Neural crest cell (in vitro differentiated cells): ENCODE measurements at regions not wholly inside any gene's neighbourhood (a gene's known extent, or its start where the extent isn't known, plus 50 kb on each side); places are given as distances from the start of the nearest gene placed in this dataset.
A peak's percentile ranks its signal among the peaks of the same experiment; 100 is the strongest.

Experiments used
- DNase-seq: peaks from one replicate; pipeline ENCODE4 v3.0.0; 2021; ENCODE audit warnings: low read depth, mixed read lengths, low spot score
- H3K27ac Mint-ChIP-seq: one replicate; pipeline ENCODE4 v1.8.0; 2021; ENCODE audit warnings: mild to moderate bottlenecking, mixed read lengths; ENCODE audit not compliant: unreplicated experiment
- H3K27me3 Mint-ChIP-seq: 2 replicates; pipeline ENCODE4 v1.8.0; 2021; ENCODE audit warnings: low read depth, mild to moderate bottlenecking, mixed read lengths
- H3K36me3 Mint-ChIP-seq: 2 replicates; pipeline ENCODE4 v1.8.0; 2021; ENCODE audit warnings: low read depth, mild to moderate bottlenecking, mixed read lengths
- H3K4me1 Mint-ChIP-seq: 2 replicates; pipeline ENCODE4 v1.8.0; 2021; ENCODE audit warnings: mixed read lengths
- H3K4me3 Mint-ChIP-seq: one replicate; pipeline ENCODE4 v1.8.0; 2021; ENCODE audit warnings: mild to moderate bottlenecking, mixed read lengths
- H3K9me3 Mint-ChIP-seq: 2 replicates; pipeline ENCODE4 v1.8.0; 2021; ENCODE audit warnings: mixed read lengths
- TF ChIP-seq, protein P1 (sequence below): fragments of 200-600 bp; sonication (generic); conservative IDR thresholded peaks from 2 replicates; pipeline ENCODE4 v1.5.0; 2021; ENCODE audit warnings: antibody characterized with exemption, mild to moderate bottlenecking

DNA sequence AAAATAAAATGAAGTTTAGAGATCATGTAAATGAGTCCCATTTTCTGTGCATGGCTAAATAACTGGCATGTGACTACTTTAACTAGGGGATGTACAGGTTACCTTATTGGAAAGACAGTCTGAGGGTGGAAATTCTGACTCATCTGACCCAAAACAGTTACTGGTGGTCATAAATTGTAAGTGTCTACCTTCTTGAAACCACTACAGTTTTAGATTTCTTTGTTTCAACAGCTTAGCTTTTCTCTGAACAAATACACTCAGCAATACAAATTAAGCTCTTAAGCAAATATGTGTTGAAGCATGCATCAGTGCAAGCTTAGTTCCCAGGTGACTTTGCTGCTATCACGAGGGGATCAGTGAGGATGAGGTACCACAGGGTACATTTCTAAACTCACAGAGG lies 60.7 kb upstream of the PGM2 start:
- Mint-ChIP-seq H3K36me3 (no peaks in the 10 kb centered on the region), H3K4me3 (no peak overlapping the region), H3K27ac (no peak overlapping the region), H3K4me1 (peaks cover 19% of the 10 kb centered on the region), H3K9me3 (peaks cover 9% of the 10 kb centered on the region), H3K27me3 (no peaks in the 10 kb centered on the region)
- TF ChIP-seq, protein P1, sequence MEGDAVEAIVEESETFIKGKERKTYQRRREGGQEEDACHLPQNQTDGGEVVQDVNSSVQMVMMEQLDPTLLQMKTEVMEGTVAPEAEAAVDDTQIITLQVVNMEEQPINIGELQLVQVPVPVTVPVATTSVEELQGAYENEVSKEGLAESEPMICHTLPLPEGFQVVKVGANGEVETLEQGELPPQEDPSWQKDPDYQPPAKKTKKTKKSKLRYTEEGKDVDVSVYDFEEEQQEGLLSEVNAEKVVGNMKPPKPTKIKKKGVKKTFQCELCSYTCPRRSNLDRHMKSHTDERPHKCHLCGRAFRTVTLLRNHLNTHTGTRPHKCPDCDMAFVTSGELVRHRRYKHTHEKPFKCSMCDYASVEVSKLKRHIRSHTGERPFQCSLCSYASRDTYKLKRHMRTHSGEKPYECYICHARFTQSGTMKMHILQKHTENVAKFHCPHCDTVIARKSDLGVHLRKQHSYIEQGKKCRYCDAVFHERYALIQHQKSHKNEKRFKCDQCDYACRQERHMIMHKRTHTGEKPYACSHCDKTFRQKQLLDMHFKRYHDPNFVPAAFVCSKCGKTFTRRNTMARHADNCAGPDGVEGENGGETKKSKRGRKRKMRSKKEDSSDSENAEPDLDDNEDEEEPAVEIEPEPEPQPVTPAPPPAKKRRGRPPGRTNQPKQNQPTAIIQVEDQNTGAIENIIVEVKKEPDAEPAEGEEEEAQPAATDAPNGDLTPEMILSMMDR = no peak
- no peak for DNase-seq

DNA sequence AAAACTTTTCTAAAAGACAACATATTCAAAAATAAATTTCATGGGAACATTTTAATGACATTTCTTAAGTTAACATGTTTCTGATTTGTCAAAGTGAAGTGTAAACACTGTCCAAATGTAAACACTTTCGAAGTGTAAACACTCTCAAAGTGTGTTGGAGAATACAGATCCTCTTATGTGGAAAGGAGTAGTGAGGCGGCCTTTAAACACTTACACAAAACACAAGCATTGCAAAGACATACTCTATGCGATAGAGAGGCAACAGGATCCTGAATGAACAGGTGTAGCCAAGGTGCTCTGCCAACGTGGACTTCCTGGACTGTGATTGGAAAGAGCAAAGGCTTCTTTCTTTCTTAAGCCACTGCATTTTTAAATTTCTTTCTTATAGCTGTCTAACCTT lies 62.7 kb upstream of the PGM2 start:
- DNase-seq = no peak
- H3K4me1 Mint-ChIP-seq = peaks cover 11% of the 10 kb centered on the region
- TF ChIP-seq, protein P1 = no peak
- no peak overlapping the region for H3K4me3 Mint-ChIP-seq
- H3K36me3 Mint-ChIP-seq = no peaks in the 10 kb centered on the region
- peaks cover 6% of the 10 kb centered on the region for H3K9me3 Mint-ChIP-seq
- H3K27me3 Mint-ChIP-seq = no peaks in the 10 kb centered on the region
- no peak overlapping the region for H3K27ac Mint-ChIP-seq

DNA sequence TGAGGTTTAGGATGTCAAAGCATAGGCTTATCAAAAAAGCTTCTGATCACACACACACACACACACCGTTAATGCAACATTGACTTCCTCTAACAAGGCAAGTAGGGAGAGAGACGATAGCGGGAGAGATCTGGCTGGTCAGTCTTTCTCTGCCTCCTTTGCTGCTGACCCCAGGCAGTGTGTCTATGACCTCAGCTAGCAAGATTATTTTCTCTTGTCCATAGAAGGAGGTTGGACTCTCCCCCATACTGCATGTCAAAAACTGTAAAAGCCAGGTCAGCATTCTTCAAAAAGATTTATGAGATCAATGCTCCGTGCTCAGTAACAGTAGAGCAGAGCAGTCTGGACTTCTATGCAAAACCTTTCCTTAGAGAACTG lies 63.5 kb upstream of the PGM2 start:
- H3K27me3 Mint-ChIP-seq = no peaks in the 10 kb centered on the region
- H3K4me1 Mint-ChIP-seq = peaks cover 11% of the 10 kb centered on the region
- H3K9me3 Mint-ChIP-seq = peaks cover 6% of the 10 kb centered on the region
- H3K27ac Mint-ChIP-seq = peak overlapping the region; percentile 2
- H3K36me3 Mint-ChIP-seq = no peaks in the 10 kb centered on the region
- no peak for DNase-seq
- TF ChIP-seq, protein P1 = no peak
- H3K4me3 Mint-ChIP-seq = no peak overlapping the region

DNA sequence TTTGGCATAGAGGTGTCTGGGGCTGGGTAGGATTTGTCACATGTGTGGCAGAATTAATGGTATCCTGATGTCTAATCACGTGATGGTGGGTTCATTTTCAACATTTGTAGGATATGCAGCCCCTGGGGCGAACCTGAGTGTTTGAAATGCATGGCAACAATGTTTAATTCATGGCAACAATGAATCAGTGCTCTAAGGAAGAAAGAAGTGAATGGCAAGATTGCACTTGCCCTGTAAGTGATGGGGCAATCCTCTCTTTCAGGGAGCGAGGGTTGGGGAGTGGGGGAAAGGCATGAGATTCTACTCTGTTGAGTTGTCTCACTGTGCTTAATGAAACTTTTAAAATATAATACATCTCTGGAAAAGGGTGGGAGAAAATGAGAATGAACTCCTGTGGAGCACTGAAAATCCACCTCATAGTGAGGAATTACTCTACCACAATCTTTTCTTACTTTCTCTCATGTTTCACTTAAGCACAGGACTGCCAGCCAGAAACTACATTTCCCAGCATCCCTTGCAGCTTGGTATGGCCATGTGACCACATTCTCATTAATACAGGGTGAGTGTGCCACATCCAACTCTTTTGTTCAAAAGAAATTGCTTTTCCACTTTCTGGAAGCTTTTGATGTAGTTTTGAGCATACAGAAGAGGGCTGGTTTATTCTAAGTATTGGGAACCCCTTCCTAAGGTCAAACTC lies 64.0 kb upstream of the PGM2 start:
- no peak overlapping the region for H3K4me3 Mint-ChIP-seq
- H3K36me3 Mint-ChIP-seq = no peaks in the 10 kb centered on the region
- TF ChIP-seq, protein P1 = no peak
- peak overlapping the region; percentile 2 for H3K27ac Mint-ChIP-seq
- peaks cover 6% of the 10 kb centered on the region for H3K9me3 Mint-ChIP-seq
- no peaks in the 10 kb centered on the region for H3K27me3 Mint-ChIP-seq
- H3K4me1 Mint-ChIP-seq = peaks cover 11% of the 10 kb centered on the region
- peak; percentile 9 for DNase-seq

DNA sequence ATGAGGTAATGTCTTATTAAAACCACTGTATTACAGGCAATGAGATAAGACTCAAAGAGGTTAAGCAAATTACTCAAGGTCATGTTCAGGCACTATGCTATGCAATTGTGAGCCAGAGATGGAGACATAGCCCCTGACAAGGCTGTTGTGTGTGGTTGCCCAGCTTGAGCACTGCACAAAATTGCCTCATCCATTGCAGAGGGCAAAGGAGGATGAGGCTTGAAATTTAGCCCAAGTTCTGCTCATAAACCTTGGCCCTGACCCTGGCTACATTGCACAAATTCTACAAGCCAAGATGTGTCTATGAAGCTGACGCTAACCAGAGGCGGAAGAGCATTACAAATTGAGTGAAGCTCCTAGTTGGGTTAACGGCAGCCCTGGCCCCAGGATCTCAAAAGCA lies 65.6 kb upstream of the PGM2 start:
- DNase-seq = no peak
- TF ChIP-seq, protein P1 = no peak
- H3K27me3 Mint-ChIP-seq = no peaks in the 10 kb centered on the region
- no peak overlapping the region for H3K4me3 Mint-ChIP-seq
- H3K27ac Mint-ChIP-seq = no peak overlapping the region
- no peaks in the 10 kb centered on the region for H3K36me3 Mint-ChIP-seq
- H3K9me3 Mint-ChIP-seq = peaks cover 6% of the 10 kb centered on the region
- peaks cover 11% of the 10 kb centered on the region for H3K4me1 Mint-ChIP-seq
